C1 segment of cervical spinal cord (tissue), 14 donors: ENCODE measurements at regions not wholly inside any gene's neighbourhood (a gene's known extent, or its start where the extent isn't known, plus 50 kb on each side); places are given as distances from the start of the nearest gene placed in this dataset.
"Not testable (repeated sequence)": the region's sequence is repeated elsewhere in the genome, so short reads cannot be mapped to it uniquely, and the experiment has no call there.

Source experiments
- DNase-seq, 14 donors: peaks; one replicate each; lab custom pipeline; 2025; lab: John Stamatoyannopoulos, UW

DNA sequence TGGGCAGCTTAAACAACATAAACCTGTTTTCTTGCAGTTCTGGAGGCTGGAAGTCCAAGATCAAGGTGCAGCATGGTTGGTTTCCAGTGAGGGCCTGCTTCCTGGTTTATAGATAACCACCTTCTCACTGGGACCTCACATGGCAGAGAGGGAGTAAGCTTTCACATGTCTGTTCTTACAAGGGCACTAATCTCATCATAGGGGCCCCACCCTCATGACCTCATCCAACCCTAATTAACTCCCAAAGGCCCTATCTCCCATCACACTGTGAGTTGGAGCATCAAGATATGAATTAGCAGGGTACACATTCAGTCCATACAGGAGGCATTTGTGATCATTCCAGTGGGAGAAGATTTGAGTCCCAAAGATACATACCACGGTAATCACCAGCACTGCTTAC, 50.5 kb upstream of the GRIN2A start:
- DNase-seq, result no peak

DNA sequence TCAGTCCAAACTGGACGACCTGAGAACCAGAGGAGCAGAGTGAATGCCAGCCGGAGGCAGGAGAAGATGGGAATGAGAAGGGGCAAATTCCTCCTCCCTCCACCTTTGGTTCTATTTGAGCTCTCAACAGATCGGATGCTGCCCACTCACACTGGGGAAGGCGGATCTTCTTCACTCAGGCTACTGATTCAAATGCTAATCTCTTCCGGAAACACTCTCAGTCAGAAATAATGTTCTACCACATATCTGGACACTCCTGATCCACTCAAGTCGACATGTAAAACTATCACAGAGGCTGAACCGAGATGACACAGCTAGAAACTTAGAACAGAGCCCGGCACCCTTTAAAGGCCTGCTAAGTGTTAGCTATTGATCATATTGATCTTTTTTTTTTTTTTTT, 57.4 kb upstream of the GRIN2A start:
- DNase-seq, result no peak

DNA sequence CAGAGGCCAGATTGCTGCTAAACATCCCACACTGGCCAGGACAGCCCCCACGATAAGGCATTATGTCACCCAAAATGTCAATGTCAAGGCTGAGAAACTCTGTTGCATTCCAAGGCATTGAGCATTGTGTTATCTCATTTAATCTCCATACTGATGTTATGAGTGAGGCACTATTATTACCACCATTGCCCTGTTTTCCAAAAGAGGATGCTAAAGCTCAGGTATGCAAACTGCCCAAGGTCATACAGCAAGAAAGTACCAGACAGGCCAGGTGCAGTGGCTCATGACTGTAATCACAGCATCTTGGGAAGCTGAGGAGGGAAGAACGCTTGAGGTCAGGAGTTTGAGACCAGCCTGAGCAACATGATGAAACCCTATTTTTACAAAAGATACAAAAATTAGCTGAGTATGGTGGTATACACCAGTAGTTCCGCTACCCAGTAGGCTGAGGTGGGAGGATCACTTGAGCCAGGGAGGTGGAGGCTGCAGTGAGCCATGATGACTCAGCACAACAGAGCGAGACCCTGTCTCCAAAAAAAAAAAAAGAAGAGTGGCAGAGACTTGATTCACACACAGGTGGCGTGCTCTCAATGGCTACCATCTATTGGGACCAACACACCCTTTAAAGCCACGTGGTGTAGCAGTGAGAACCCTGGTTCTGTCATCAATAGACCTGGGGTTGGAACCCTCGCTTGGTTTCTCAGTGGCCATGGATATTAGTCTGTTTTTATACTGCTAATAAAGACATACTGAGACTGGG, 58.8 kb upstream of the GRIN2A start:
- no peak for DNase-seq

DNA sequence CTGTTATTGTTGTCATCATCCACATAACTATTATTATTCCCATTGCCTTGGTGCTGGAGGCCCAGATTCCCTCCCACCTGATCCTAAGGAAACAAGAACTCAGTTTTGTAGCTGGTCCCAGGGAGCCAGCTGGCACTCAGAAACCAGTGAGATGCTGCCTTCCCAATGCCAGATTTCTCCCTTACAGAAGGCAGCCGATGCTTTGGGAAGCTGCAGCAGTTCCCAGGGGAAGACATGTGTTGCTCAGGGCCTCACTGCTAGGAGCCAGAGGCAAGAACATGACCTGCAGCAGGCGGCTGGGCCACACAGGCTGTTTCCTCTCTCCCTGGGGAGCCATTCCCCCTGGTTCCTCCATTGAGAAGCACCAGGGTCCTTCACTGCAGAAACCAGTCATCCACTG, 59.9 kb upstream of the GRIN2A start:
- peak in 2 of 14 donors; percentile 2 for DNase-seq

DNA sequence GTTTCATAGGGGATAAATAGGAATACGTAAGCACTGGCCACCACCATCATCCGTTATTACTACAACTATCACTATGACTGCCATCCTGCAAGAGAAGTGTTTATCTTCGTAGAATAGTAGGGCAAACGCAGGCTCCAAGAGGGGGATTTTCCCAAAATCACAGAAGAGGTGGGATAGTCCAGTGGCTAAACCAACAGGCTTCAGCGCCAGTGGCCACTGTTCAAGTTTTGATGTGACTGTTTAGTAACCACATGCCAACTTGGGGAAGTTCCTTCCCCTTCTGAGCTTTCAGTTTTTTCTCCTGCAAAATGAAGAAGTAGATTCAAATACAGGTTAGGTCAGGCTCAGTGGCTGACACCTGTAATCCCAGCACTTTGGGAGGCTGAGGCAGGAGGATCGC, 60.7 kb upstream of the GRIN2A start:
- DNase-seq, result no peak

DNA sequence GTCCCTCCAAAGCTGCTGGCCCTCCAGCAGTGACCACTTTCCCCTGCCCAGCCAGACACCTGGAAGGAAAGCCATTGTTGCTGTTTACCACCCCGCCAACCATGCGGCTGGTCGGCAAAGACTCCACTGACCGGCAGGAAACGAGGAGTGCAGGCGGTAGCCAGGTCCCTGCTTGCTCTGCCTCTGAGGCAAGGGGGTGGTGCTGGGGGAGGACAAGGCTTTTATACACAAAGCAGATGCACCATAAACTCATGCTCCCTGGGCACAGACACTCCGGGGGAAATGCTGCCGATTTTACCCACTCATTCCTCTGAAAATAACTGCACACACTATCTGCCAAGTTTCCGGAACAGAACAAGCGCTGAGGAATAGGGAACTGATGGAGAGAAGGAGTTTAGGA, 62.8 kb upstream of the GRIN2A start:
- no peak for DNase-seq

DNA sequence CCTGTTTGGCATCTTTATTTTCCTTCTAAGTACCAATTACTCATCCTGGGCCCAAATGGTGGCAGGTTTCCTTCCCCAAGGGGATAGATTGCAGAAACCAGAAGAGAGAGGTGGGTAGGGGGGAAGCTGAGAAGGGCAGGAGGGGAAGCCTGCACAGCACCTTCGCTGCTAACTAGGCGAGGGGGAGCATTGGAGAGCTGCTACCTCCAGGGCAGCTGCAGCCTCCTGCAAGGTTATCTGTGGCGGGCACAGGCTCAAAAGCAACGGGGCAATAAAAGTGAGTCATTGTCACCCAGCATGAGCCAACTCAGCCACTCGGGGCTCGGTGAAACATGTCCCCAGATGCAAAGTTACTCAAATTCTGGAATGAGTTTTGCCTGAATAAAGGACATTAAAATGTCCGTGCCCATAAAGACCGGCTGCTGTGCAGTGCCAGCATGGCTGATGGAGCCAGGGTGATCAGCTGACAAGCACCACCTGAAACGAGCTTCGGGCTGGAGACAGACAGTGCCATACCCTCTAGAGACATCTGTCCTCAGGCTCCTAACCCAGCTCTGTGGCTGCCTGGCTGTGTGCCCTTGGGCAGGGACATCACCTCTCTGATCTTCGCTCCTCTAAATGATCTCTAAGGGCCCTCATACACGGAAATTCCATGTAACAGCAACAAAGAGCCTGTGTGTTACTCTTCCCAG, 68.1 kb upstream of the GRIN2A start:
- DNase-seq, result no peak

DNA sequence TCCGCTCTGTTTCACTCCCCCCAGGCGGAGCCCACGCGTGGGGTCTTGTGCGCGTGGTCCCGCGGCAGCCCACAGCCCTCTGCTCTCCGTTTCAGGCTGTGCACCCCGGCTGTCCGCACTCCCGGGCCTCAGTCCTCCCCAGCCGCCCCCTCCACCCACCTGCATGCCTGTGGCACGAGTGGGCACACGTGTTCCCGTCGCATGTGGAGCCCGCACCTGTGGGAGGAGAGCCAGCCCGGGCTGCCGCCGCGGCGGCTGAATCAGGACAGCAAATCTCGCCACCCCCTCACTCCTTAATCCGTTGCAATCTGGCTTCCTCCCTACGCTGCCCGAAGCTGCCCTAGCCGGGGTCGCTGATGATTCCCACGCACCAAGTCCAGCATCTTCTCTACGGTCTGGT, 69.9 kb upstream of the GRIN2A start:
- DNase-seq, result no peak

DNA sequence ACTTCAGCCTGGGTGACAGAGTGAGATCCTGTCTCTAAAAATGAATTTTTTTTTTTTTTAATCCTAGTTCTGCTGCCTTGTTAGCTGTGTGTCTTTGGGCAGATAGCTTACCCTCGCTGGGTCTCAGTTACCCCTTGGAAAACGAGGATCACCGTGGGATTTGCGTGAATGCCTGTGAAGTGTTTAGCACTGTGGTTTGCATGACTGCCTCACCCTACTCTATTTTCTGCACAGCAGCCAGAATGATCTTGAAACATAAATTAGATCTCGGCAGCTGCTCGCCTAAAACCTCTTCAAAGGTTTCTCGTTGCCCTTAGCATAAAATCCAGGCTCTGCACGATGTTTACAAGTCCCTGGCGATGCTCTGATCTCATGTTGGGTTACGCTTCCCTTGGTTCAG, 71.2 kb upstream of the GRIN2A start:
- no peak for DNase-seq

DNA sequence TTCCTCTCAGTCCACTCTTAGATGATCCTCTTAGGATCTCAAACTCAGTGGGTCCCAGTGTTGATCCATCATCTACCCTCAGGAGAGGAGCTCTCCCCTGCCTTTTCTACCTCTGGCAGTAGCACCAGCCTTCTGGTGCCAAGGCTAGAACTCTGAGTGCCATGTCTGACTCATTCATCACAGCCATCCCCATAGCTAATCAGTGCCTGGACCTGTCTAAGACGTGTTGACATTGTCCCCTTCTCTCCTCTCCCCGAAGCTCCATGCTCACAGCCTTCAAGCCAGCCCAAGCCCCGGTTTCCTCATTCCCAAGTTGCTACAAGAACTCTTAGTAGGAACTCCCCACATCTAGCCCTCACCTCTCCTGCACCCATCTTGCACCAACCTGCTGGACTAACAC, 73.5 kb upstream of the GRIN2A start:
- no peak for DNase-seq

DNA sequence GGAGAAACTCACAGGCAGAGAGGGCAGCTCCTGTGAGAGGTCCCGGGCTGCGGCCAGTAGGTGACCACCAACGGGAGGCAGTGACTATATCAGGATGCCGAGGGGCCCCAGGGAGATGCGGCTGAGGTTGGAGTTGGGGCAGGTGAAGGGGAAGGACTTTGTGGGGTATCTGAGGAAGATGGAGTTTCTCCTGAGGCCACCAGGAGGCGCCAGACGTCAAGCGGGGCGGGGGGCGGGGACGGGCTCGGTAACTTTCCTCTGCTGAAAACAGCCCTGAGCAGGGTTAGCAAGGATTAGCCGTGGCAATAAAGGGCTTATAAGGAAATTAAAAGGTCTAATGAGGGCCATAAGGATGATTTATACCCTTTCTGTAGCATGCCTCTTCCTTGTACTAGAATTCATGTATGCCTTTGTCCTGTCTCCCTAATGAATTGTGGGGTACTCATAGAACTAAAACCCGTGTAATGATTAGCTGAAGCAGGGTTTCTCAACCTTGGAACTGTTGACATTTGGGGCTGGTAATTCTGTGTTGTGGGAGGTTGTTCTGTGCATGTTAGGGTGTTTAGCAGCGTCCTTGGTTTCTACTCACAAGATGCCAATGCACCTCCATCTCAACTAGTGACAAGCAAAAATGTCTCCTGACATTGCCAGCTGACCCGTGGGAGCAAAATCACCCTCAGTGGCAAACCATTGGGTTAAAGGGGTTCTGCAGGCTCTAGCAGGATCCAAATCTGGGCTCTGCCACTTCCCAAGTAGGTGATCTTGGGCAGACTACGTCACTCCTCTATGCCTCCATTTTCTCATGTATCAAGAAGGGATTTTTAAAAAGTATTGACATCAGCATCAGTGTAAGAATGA, 74.8 kb upstream of the GRIN2A start:
- DNase-seq, result peak in 3 of 14 donors; percentile 5 to 21 (median 18)

DNA sequence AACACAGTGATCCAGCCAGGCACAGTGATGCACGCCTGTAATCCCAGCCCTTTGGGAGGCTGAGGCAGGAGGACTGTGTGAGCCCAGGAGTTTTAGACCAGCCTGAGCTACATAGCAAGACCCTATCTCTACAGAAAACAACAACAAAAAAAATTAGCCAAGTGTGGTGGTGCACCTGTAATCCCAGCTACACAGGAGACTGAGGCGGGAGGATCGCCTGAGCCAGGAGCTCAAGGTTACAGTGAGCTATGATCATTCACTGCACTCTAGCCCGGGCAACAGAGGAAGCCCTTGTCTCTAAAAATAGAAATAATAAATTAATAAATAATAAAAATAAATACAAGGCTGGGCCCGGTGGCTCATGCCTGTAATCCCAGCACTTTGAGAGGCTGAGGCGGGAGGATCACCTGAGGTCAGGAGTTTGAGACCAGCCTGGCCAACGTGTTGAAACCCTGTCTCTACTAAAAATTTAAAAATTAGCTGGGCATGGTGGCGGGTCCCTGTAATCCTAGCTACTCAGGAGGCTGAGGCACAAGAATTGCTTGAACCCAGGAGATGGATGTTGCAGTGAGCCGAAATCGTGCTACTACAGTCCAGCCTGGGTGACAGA, 75.5 kb upstream of the GRIN2A start:
- DNase-seq, result not testable (repeated sequence)

DNA sequence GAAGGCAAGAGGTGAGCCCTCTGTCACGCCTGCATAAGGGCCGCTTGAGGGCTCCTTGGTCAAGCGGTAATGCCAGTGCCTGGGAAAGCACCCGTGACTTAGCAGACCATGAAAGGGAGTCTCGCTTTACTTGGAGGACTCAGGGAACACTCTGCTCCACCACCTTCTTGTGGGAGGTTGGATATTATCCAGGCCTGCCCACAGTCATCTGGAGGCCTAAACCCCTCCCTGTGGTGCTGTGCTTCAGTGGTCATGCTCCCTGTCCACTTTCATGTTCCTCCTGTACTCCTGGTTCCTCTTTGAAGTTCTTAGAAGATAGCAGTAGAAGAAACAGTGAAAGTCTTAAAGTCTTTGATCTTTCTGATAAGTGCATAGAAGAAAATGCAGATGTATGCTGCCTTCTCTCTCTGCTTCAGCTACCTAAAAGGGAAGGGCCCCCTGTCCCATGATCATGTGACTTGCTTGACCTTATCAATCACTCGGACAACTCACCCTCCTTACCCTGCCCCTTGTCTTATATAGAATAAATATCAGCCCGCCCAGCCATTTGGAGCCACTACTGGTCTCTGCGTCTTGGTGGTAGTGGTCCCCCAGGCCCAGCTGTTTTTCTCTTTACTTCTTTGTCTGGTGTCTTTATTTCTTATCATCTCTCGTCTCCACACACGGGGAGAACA, 76.8 kb upstream of the GRIN2A start:
- DNase-seq, result peak in 4 of 14 donors; percentile 4 to 33 (median 10)

DNA sequence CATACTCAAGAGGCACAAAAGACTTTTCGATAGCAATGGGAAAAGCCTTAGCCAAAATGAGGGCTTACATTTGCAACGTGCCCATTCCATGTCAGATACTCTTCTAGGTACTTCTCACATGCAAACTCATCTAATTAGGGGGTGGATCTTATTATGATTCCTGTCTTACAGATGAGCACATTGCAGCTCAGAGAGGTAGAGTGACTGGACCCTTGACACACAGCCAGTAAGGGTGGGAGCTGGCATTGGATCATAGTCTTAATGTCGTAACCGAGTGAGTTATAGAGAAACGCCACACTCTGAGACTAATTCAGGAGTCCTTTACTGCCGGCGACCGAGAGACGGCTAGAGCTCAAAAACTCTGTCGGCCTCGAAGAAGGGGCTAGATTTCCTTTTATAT, 78.8 kb upstream of the GRIN2A start:
- no peak for DNase-seq

DNA sequence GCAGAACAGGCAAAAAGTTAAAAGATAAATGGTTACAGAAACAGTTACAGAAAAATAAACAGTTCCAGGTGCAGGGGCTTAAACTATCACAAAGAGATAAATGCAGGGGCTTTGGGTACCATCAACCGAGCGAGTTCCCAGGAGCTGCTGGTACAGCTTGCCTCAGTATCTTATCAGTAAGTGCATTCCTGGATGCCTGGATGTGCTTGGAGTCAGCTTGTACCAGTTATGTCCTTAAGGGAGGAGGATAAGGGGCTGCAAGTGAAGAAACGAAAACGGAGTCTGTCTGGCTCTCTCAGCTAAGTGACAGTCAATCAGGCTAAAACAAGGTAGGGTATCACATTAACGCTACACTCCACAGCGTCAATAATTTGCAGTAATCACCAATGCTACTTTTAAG, 79.3 kb upstream of the GRIN2A start:
- not testable (repeated sequence) for DNase-seq

DNA sequence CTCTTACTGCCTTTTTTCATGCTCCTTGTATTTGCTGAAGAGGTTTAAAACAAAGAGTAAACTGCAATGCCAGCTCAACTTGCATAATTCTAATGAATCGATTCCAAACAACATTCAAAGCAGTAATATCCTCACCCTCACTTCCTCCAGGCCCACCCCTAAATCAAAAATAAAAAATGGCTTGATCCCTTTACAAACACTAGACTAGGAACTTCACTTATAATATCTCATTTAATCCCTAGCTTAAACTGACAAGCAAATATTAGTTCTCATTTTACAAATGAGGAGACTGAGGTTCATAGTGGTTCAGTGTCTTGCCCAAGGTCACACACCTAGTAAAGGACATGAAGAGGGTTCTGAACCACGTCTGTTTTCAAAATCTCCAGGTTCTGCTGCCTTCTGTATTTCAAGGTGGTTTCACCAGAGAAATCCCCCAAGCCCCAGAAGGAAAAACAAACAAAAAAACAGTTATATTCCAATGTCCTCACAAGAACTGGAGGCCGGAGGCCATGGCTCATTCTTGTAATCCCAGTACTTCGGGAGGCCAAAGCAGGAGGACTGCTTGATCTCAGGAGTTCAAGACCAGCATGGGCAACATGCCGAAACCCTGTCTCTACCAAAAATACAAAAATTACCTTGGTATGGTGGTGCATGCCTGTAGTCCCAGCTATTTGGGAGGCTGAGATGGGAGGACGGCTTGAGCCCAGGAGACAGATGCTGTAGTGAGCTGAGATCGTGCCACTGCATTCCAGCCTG, 80.3 kb upstream of the GRIN2A start:
- no peak for DNase-seq

DNA sequence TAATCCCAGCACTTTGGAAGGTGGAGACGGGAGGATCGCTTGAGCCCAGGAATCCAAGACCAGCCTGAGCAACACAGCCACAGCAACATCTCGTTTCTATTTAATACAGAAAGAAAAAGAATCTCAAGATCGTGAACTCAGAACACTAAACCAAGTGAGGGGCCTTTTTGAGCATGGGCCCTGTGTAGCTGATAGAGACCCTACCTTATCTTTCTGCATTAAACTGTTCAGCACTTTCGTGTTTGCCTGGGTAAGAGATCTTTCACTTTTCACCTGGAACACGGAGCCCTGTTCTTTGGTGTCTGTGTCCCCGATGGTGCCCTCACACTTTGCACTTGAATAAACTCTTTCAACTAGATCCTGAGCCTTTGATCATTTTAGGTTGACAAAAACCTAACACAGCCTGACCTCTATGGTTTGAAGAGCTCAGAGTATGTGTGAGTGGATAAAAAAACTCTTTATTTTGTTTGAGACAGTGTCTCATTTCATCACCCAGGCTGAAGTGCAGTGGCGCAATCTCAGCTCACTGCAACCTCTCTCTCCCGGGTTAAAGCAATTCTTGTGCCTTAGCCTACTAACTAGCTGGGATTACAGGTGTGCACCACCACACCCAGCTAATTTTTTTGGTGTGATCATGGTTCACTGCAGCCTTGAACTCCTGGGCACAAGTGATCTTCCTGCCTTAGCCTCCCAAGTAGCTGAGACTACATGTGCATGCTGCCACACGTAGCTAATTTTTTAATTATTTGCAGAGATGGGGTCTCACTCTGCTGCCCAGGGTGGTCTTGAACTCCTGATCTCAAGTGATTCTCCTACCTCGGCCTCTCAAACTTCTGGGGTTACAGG, 83.8 kb upstream of the GRIN2A start:
- no peak for DNase-seq

DNA sequence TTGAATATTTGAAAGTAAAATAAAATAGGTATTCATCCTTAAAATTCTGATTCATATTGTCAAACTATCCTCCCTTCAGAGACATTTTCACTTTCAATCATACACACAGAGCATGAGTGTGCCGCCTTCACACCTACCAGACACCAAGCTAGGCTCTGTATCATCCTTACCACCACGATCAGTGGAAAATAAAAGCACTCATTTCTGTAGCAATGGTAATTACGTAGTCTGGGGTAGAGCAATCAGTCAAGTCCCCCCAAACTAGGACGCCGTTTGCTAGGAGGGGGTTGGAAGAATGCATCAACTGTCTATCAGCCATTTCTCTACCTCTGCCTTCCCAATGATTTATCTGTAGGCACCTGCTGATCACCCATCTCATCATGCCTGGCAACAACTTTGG, 84.6 kb upstream of the GRIN2A start:
- DNase-seq, result no peak

DNA sequence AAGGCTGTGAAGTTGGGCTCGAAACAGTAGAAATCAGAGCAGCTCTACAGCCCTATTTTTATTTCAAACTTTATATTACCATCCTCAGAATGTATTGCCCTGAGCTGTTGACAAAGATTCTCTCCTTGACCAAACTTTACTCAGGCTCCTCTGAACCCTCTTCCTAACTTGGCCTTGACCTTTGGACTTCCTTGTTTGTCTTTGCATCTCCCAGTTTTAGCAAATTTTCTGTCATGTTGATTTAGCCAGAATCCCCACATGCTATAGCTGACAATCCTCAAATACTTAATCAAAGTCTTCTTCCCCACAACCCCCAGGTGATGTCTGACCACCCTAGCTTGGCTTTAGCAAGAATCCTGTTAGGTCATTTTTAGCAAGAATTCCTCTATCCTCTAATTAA, 87.4 kb upstream of the GRIN2A start:
- no peak for DNase-seq
